SJSA1 (cell line): ENCODE measurements at regions not wholly inside any gene's neighbourhood (a gene's known extent, or its start where the extent isn't known, plus 50 kb on each side); places are given as distances from the start of the nearest gene placed in this dataset.

Experiments
- DNase-seq, 2 experiments: peaks; one replicate each; pipeline ENCODE4 v3.0.0-alpha.2; 2015 to 2020; ENCODE audit warnings: low spot score in 2 of 2, low read depth in 1 of 2
- H3K27ac ChIP-seq: fragments of 250-450 bp; sonication (Bioruptor Pico); 2 replicates; pipeline ENCODE4 v1.5.1; 2020; ENCODE audit warnings: mild to moderate bottlenecking, moderate library complexity
- H3K27me3 ChIP-seq: fragments of 250-450 bp; sonication (Bioruptor Pico); replicated peaks from 2 replicates; pipeline ENCODE4 v1.5.1; 2020; ENCODE audit warnings: mild to moderate bottlenecking, moderate library complexity
- H3K36me3 ChIP-seq: fragments of 250-450 bp; sonication (Bioruptor Pico); 2 replicates; pipeline ENCODE4 v1.5.1; 2020; ENCODE audit warnings: mild to moderate bottlenecking
- H3K4me1 ChIP-seq: fragments of 250-450 bp; sonication (Bioruptor Pico); replicated peaks from 2 replicates; pipeline ENCODE4 v1.6.1; 2021; ENCODE audit warnings: mild to moderate bottlenecking
- H3K4me3 ChIP-seq: fragments of 250-450 bp; sonication (Bioruptor Pico); 2 replicates; pipeline ENCODE4 v1.5.1; 2020; ENCODE audit warnings: mild to moderate bottlenecking
- H3K9me3 ChIP-seq: fragments of 250-450 bp; sonication (Bioruptor Pico); replicated peaks from 2 replicates; pipeline ENCODE4 v1.5.1; 2020; ENCODE audit warnings: mild to moderate bottlenecking

GRCh38 chr4:180160195-180160983 is 2082.8 kb upstream of the TENM3 start:
- no peak for DNase-seq
- no peaks in the 10 kb centered on the region for H3K36me3 ChIP-seq
- H3K27ac ChIP-seq: no peak overlapping the region
- H3K4me1 ChIP-seq: no peaks in the 10 kb centered on the region
- H3K27me3 ChIP-seq: no peaks in the 10 kb centered on the region
- H3K9me3 ChIP-seq: no peaks in the 10 kb centered on the region
- H3K4me3 ChIP-seq: no peak overlapping the region

DNA sequence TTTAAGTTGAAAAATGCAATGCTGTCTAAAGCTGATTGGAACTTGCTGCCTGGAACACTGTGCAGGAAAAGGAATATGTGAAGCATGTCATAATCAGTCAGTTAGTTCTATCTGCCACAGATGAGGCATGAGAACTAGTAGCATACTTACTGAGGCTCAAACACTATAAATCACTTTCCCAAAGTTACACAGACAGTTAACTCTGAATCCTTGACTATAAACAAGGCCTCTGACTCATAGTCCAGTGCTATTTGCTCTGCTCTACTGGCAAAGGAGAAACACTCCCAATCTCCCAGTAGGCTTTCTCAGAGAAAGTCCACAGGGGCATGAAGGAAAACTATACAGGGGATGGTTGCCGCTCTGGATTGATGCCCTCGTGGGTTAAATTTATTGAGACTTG is 2078.4 kb upstream of the TENM3 start:
- no peaks in the 10 kb centered on the region for H3K36me3 ChIP-seq
- no peak for DNase-seq
- no peaks in the 10 kb centered on the region for H3K27me3 ChIP-seq
- H3K4me1 ChIP-seq: no peaks in the 10 kb centered on the region
- H3K4me3 ChIP-seq: no peak overlapping the region
- H3K27ac ChIP-seq: no peak overlapping the region
- H3K9me3 ChIP-seq: no peaks in the 10 kb centered on the region

DNA sequence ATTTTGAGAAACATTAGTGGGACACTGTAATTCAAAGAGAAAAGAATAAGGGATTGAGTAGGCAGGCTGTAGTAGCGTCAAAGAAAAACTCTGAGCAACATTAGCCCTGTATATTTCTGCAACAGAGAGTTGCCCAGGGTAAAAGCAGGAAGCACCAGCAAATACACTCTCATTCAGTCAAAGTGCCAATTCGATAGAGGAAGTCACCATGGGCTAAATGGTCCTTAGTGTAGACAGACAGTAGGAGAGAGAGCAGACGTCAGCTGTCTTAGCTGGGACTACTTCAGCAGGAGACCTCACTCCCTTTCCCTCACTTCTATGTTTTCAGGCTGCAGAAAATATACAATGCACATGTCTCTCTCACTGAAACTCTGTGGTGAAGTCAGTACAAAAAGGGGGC is 2073.8 kb upstream of the TENM3 start:
- DNase-seq: no peak
- H3K27me3 ChIP-seq: no peaks in the 10 kb centered on the region
- no peak overlapping the region for H3K4me3 ChIP-seq
- H3K27ac ChIP-seq: no peak overlapping the region
- H3K36me3 ChIP-seq: no peaks in the 10 kb centered on the region
- no peaks in the 10 kb centered on the region for H3K9me3 ChIP-seq
- H3K4me1 ChIP-seq: no peaks in the 10 kb centered on the region

- Histone ChIP-seq H3K36me3 (no peaks in the 10 kb centered on the region), H3K27me3 (no peaks in the 10 kb centered on the region), H3K4me1 (no peaks in the 10 kb centered on the region), H3K4me3 (no peak overlapping the region), H3K9me3 (no peaks in the 10 kb centered on the region), H3K27ac (no peak overlapping the region)
- DNase-seq: no peak
Observed at GRCh38 chr4:180169966-180170365, 2073.2 kb upstream of the TENM3 start.

GRCh38 chr4:180179146-180179545 is 2064.1 kb upstream of the TENM3 start:
- Histone ChIP-seq H3K4me1 (no peaks in the 10 kb centered on the region), H3K36me3 (no peaks in the 10 kb centered on the region), H3K27me3 (no peaks in the 10 kb centered on the region), H3K4me3 (no peak overlapping the region), H3K9me3 (no peaks in the 10 kb centered on the region), H3K27ac (no peak overlapping the region)
- no peak for DNase-seq

DNA sequence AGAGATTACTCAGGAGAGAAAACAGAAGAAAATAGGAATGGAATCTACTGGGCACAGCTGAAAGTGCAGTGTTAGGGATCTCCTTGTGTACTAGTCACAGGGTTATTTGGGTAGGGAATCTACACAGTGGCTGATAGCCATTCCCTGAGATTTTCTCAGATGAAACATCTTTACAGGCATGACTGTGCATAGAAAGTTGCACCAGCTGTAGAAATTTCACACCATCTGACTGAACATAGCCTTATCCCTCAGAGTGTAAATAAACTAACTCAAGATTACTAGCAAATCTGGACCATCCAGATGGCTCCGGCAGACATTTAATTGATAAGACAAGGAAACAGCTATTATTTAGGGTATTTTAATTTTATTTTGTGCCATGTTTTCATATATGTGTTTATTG is 2053.5 kb upstream of the TENM3 start:
- Histone ChIP-seq H3K9me3 (no peaks in the 10 kb centered on the region), H3K27ac (no peak overlapping the region), H3K4me3 (no peak overlapping the region), H3K4me1 (no peaks in the 10 kb centered on the region), H3K36me3 (no peaks in the 10 kb centered on the region), H3K27me3 (no peaks in the 10 kb centered on the region)
- DNase-seq: no peak

GRCh38 chr4:180190382-180190781 is 2052.8 kb upstream of the TENM3 start:
- Histone ChIP-seq H3K27me3 (no peaks in the 10 kb centered on the region), H3K9me3 (no peaks in the 10 kb centered on the region), H3K4me1 (no peaks in the 10 kb centered on the region), H3K36me3 (no peaks in the 10 kb centered on the region), H3K4me3 (no peak overlapping the region), H3K27ac (no peak overlapping the region)
- DNase-seq: no peak

DNA sequence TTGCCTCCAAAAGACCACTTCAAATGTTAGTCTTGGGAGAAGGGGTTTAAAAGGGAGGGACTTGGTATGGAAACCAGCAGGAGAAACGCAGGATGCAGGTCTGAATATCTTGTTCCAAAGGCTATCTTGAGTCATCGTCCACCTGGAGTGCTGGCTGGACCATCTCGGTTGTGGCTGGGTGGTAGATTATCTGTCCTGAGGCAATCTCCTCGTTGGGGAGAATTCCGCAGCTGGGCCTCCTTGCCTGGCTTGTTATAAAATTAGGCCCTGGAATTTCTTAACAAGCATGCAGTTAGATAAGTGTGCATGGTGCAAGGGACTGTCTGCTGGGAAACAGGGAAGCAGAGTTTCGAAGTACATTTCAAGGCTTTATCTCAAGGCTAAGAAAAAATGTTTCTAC is 2045.7 kb upstream of the TENM3 start:
- Histone ChIP-seq H3K27me3 (no peaks in the 10 kb centered on the region), H3K27ac (no peak overlapping the region), H3K4me1 (no peaks in the 10 kb centered on the region), H3K9me3 (no peaks in the 10 kb centered on the region), H3K36me3 (no peaks in the 10 kb centered on the region), H3K4me3 (no peak overlapping the region)
- no peak for DNase-seq

GRCh38 chr4:180203349-180203748 is 2039.9 kb upstream of the TENM3 start:
- Histone ChIP-seq H3K27ac (no peak overlapping the region), H3K9me3 (no peaks in the 10 kb centered on the region), H3K4me3 (no peak overlapping the region), H3K27me3 (no peaks in the 10 kb centered on the region), H3K4me1 (no peaks in the 10 kb centered on the region), H3K36me3 (no peaks in the 10 kb centered on the region)
- DNase-seq: no peak

- no peaks in the 10 kb centered on the region for H3K4me1 ChIP-seq
- no peak overlapping the region for H3K27ac ChIP-seq
- no peak for DNase-seq
Observed at GRCh38 chr4:180205276-180205675, 2037.9 kb upstream of the TENM3 start.

GRCh38 chr4:180207921-180208320 is 2035.3 kb upstream of the TENM3 start:
- Histone ChIP-seq H3K4me1 (no peaks in the 10 kb centered on the region), H3K4me3 (no peak overlapping the region), H3K27me3 (no peaks in the 10 kb centered on the region), H3K9me3 (no peaks in the 10 kb centered on the region), H3K27ac (no peak overlapping the region), H3K36me3 (no peaks in the 10 kb centered on the region)
- DNase-seq: no peak

More at GRCh38 chr4:180205276-180205675, 2037.9 kb upstream of the TENM3 start:
- no peak overlapping the region for H3K4me3 ChIP-seq
- no peaks in the 10 kb centered on the region for H3K36me3 ChIP-seq
- H3K9me3 ChIP-seq: no peaks in the 10 kb centered on the region
- H3K27me3 ChIP-seq: no peaks in the 10 kb centered on the region

GRCh38 chr4:180217070-180217469 is 2026.1 kb upstream of the TENM3 start:
- DNase-seq: no peak
- no peaks in the 10 kb centered on the region for H3K27me3 ChIP-seq
- no peak overlapping the region for H3K4me3 ChIP-seq
- H3K4me1 ChIP-seq: no peaks in the 10 kb centered on the region
- H3K27ac ChIP-seq: no peak overlapping the region
- H3K36me3 ChIP-seq: no peaks in the 10 kb centered on the region
- no peaks in the 10 kb centered on the region for H3K9me3 ChIP-seq

- DNase-seq: no peak
- H3K9me3 ChIP-seq: no peaks in the 10 kb centered on the region
Observed at GRCh38 chr4:180219080-180219479, 2024.1 kb upstream of the TENM3 start.

GRCh38 chr4:180225977-180226376 is 2017.2 kb upstream of the TENM3 start:
- H3K9me3 ChIP-seq: no peaks in the 10 kb centered on the region
- H3K4me3 ChIP-seq: no peak overlapping the region
- no peak overlapping the region for H3K27ac ChIP-seq
- H3K4me1 ChIP-seq: no peaks in the 10 kb centered on the region
- DNase-seq: no peak
- no peaks in the 10 kb centered on the region for H3K36me3 ChIP-seq
- H3K27me3 ChIP-seq: no peaks in the 10 kb centered on the region

More at GRCh38 chr4:180219080-180219479, 2024.1 kb upstream of the TENM3 start:
- H3K27me3 ChIP-seq: no peaks in the 10 kb centered on the region
- no peak overlapping the region for H3K4me3 ChIP-seq
- no peak overlapping the region for H3K27ac ChIP-seq
- H3K4me1 ChIP-seq: no peaks in the 10 kb centered on the region
- H3K36me3 ChIP-seq: no peaks in the 10 kb centered on the region

GRCh38 chr4:180234730-180235129 is 2008.5 kb upstream of the TENM3 start:
- no peak overlapping the region for H3K27ac ChIP-seq
- H3K36me3 ChIP-seq: no peaks in the 10 kb centered on the region
- no peak for DNase-seq
- no peaks in the 10 kb centered on the region for H3K9me3 ChIP-seq
- H3K27me3 ChIP-seq: no peaks in the 10 kb centered on the region
- H3K4me3 ChIP-seq: no peak overlapping the region
- H3K4me1 ChIP-seq: no peaks in the 10 kb centered on the region
